Endothelial cell (in vitro differentiated cells): ENCODE measurements at regions not wholly inside any gene's neighbourhood (a gene's known extent, or its start where the extent isn't known, plus 50 kb on each side); places are given as distances from the start of the nearest gene placed in this dataset.

Source experiments
- DNase-seq: peaks from one replicate; pipeline ENCODE4 v3.0.0; 2021; ENCODE audit warnings: low spot score
- H3K27ac Mint-ChIP-seq: one replicate; pipeline ENCODE4 v1.8.0; 2021; ENCODE audit warnings: mixed read lengths, inconsistent platforms; ENCODE audit not compliant: unreplicated experiment
- H3K27me3 Mint-ChIP-seq: one replicate; pipeline ENCODE4 v1.8.0; 2021; ENCODE audit warnings: mild to moderate bottlenecking, moderate library complexity, mixed read lengths, inconsistent platforms; ENCODE audit not compliant: unreplicated experiment
- H3K36me3 Mint-ChIP-seq: one replicate; pipeline ENCODE4 v1.8.0; 2021; ENCODE audit warnings: mild to moderate bottlenecking, low read depth, mixed read lengths, inconsistent platforms; ENCODE audit not compliant: unreplicated experiment
- H3K4me1 Mint-ChIP-seq: one replicate; pipeline ENCODE4 v1.8.0; 2021; ENCODE audit warnings: mild to moderate bottlenecking, mixed read lengths, inconsistent platforms; ENCODE audit not compliant: unreplicated experiment
- H3K4me3 Mint-ChIP-seq: one replicate; pipeline ENCODE4 v1.8.0; 2021; ENCODE audit warnings: mild to moderate bottlenecking, mixed read lengths, inconsistent platforms; ENCODE audit not compliant: unreplicated experiment
- H3K9me3 Mint-ChIP-seq: one replicate; pipeline ENCODE4 v1.8.0; 2021; ENCODE audit warnings: mixed read lengths, inconsistent platforms; ENCODE audit not compliant: unreplicated experiment
- TF ChIP-seq, protein P1 (sequence below): fragments of 200-600 bp; sonication (generic); IDR thresholded peaks from one replicate; pipeline ENCODE4 v1.5.0; 2021; ENCODE audit warnings: antibody characterized with exemption; ENCODE audit not compliant: unreplicated experiment

DNA sequence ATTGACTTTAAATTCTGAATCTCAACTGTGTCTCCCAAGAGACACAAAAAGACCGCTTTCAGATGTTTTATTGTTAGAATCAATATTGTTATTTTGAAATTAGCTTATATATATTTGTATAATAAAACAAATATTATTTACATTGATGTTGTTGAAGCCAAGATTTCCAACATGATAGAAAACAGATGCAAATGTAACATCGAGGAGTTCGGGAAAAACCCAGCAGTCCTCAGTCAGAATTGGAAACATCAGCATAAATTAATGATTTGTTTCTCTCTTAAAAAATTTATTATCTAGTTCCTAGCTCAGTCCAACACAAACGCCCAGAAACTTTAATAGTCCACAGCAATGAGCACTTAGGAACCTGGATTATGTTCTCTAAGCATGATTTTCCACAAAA is 1330.4 kb downstream of the TBC1D22A start:
- Mint-ChIP-seq H3K27ac (no peak overlapping the region), H3K27me3 (peaks cover 2% of the 10 kb centered on the region), H3K4me3 (no peak overlapping the region), H3K9me3 (no peaks in the 10 kb centered on the region), H3K36me3 (no peaks in the 10 kb centered on the region), H3K4me1 (no peaks in the 10 kb centered on the region)
- no peak for DNase-seq
- TF ChIP-seq, protein P1, sequence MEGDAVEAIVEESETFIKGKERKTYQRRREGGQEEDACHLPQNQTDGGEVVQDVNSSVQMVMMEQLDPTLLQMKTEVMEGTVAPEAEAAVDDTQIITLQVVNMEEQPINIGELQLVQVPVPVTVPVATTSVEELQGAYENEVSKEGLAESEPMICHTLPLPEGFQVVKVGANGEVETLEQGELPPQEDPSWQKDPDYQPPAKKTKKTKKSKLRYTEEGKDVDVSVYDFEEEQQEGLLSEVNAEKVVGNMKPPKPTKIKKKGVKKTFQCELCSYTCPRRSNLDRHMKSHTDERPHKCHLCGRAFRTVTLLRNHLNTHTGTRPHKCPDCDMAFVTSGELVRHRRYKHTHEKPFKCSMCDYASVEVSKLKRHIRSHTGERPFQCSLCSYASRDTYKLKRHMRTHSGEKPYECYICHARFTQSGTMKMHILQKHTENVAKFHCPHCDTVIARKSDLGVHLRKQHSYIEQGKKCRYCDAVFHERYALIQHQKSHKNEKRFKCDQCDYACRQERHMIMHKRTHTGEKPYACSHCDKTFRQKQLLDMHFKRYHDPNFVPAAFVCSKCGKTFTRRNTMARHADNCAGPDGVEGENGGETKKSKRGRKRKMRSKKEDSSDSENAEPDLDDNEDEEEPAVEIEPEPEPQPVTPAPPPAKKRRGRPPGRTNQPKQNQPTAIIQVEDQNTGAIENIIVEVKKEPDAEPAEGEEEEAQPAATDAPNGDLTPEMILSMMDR = no peak

DNA sequence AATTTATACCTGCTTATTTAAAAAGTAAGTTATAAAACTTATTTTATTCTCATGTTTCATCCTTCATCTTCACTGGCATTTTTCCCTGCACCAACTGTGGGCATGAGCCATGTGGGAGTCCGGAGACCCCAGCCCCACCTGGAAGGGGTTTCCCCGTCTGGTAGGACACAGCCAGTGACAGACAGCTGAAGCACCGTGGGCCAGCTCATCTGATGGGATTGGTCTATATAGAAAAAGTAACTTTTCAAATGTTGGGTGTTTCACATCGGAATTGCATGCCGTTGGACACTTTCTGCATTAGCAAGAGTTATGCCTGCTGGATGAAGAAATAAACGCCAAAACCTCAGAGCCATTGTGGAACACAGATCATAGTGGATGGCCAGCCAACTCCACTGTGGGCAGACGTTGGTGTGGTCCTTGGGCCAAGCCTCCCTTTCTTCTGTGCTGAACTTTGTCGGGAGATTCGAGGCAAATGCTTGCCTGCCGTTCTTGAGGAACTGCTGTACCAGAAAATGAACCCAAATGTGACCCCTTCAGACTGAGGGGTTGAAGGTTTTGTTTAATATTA is 1329.3 kb downstream of the TBC1D22A start:
- Mint-ChIP-seq H3K9me3 (no peaks in the 10 kb centered on the region), H3K27me3 (peaks cover 2% of the 10 kb centered on the region), H3K27ac (no peak overlapping the region), H3K36me3 (no peaks in the 10 kb centered on the region), H3K4me3 (no peak overlapping the region), H3K4me1 (no peaks in the 10 kb centered on the region)
- no peak for DNase-seq
- TF ChIP-seq, protein P1 = no peak

DNA sequence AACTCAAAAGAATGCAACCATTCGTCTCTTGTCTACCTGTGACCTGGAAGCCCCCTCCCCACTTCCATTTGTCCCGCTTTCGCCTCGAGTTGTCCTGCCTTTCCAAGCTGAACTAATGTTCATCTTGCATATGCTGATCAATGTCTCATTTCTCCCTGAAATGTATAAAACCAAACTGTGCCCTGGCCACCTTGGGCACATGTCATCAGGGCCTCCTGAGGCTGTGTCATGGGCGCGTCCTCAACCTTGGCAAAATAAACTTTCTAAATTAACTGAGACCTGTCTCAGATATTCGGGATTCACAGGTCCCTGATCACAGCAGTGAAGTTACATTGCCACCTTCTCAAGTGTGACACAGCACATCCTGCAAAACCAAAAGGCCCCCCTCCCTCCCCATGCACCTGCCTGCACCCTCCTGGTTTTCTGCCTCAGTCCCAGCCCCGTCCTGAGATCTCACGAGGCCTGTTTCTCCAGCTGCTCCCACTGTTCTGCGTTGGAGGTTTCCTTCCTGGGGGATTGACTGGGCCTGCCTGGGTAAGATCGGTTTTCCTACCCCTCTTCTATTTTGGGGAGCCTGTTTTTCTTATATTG is 1328.7 kb downstream of the TBC1D22A start:
- no peak for DNase-seq
- peaks cover 2% of the 10 kb centered on the region for H3K27me3 Mint-ChIP-seq
- H3K36me3 Mint-ChIP-seq = no peaks in the 10 kb centered on the region
- no peaks in the 10 kb centered on the region for H3K4me1 Mint-ChIP-seq
- no peaks in the 10 kb centered on the region for H3K9me3 Mint-ChIP-seq
- H3K4me3 Mint-ChIP-seq = no peak overlapping the region
- no peak overlapping the region for H3K27ac Mint-ChIP-seq
- TF ChIP-seq, protein P1 = no peak

DNA sequence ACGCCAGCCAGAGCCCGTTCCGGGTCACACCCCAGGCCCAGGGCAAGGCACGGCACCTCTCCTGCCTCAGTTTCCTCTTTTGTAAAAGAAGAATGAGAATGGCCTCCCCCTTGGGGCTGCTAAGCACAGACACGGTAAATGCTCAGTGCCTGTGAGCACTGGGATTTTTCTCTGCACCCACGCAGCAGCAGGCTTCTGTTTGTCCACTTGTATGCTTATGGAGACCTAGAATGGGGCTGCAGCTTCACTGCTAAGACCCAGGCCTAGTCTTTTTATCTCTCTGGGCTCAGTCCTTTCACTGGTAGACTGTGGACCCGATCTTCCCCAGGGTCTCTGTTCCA is 1327.9 kb downstream of the TBC1D22A start:
- Mint-ChIP-seq H3K36me3 (no peaks in the 10 kb centered on the region), H3K9me3 (no peaks in the 10 kb centered on the region), H3K4me1 (no peaks in the 10 kb centered on the region), H3K27ac (no peak overlapping the region), H3K4me3 (no peak overlapping the region), H3K27me3 (peaks cover 2% of the 10 kb centered on the region)
- TF ChIP-seq, protein P1 = no peak
- no peak for DNase-seq

DNA sequence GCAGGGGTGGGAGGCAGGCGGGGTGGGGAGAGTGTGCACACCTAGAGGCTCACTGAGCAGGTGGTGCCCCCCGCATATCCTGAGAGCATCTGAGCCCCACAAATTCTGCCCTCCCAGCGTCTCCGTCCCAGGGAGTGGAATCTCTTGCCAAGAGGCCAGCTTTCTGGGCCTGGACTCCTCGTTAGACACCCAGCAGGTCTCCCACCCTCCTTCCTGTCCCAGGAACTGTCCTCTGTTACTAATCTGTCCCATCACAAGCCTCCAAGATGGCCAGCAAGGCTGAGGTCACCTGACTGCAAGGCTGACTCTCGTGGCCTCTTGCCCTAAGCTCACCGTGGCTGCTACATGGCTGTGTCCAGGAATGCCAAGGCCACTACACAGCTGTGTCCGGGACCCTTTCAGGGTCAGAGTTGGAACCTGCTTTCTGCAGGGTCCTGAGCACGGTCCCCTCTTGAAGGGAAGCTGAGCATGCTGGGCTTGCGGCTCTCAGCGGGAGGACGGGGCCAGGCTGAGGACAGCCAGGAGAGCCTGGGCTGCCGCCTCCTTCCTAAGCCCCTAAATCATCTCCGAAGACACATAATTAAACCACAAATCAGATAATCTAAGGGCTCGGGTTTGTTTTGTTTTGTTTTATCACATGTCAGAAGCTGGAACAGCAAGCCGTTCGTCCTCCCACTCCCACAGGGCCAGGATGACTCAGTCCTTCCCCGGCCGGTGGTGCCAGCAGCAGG is 1327.3 kb downstream of the TBC1D22A start:
- DNase-seq = no peak
- Mint-ChIP-seq H3K36me3 (no peaks in the 10 kb centered on the region), H3K27me3 (no peaks in the 10 kb centered on the region), H3K27ac (no peak overlapping the region), H3K4me1 (no peaks in the 10 kb centered on the region), H3K9me3 (no peaks in the 10 kb centered on the region), H3K4me3 (no peak overlapping the region)
- TF ChIP-seq, protein P1 = no peak
